ENCODE measurements at regions not wholly inside any gene's neighbourhood (a gene's known extent, or its start where the extent isn't known, plus 50 kb on each side); places are given as distances from the start of the nearest gene placed in this dataset.
A peak's percentile ranks its signal among the peaks of the same experiment; 100 is the strongest.

- ATAC-seq (peak; percentile 77), DNase-seq (ENCODE audit: low spot score) (peak; percentile 60)
- H3K4me1 Mint-ChIP-seq = peaks cover 51% of the 10 kb centered on the region
- H2AFZ ChIP-seq = peak overlapping the region; percentile 56; the same call in 1 of the 2 replicates
- H3K27me3 ChIP-seq (ENCODE audit: insufficient read depth) = peaks cover 28% of the 10 kb centered on the region
- H3K4me3 ChIP-seq = 0 out of 2 replicates have a peak overlapping the region, but pooled peaks have one; percentile 48
- no peak overlapping the region for H3K27ac ChIP-seq (ENCODE audit: low read depth)
- H3K79me2 ChIP-seq (replicated peaks; ENCODE audit: insufficient read depth) = no peaks in the 10 kb centered on the region
- no peak overlapping the region for H3K4me3 Mint-ChIP-seq
- peaks cover 14% of the 10 kb centered on the region for H3K27me3 Mint-ChIP-seq (ENCODE audit: insufficient read depth, low read depth, poor library complexity)
- no peaks in the 10 kb centered on the region for H3K9me3 Mint-ChIP-seq
- peak overlapping the region; percentile 78; the same call in 1 of the 2 replicates for H3K4me2 ChIP-seq
- peaks cover 9% of the 10 kb centered on the region; the same call in 1 of the 2 replicates for H3K9me2 ChIP-seq (ENCODE audit: insufficient read depth)
- H4K20me1 ChIP-seq (replicated peaks; ENCODE audit: insufficient read depth) = no peaks in the 10 kb centered on the region
- no peak overlapping the region for H3K27ac Mint-ChIP-seq
- no peaks in the 10 kb centered on the region for H3K36me3 ChIP-seq (ENCODE audit: insufficient read depth)
- H3K4me1 ChIP-seq (ENCODE audit: insufficient read depth) = peaks cover 64% of the 10 kb centered on the region
- TF ChIP-seq, protein P1, sequence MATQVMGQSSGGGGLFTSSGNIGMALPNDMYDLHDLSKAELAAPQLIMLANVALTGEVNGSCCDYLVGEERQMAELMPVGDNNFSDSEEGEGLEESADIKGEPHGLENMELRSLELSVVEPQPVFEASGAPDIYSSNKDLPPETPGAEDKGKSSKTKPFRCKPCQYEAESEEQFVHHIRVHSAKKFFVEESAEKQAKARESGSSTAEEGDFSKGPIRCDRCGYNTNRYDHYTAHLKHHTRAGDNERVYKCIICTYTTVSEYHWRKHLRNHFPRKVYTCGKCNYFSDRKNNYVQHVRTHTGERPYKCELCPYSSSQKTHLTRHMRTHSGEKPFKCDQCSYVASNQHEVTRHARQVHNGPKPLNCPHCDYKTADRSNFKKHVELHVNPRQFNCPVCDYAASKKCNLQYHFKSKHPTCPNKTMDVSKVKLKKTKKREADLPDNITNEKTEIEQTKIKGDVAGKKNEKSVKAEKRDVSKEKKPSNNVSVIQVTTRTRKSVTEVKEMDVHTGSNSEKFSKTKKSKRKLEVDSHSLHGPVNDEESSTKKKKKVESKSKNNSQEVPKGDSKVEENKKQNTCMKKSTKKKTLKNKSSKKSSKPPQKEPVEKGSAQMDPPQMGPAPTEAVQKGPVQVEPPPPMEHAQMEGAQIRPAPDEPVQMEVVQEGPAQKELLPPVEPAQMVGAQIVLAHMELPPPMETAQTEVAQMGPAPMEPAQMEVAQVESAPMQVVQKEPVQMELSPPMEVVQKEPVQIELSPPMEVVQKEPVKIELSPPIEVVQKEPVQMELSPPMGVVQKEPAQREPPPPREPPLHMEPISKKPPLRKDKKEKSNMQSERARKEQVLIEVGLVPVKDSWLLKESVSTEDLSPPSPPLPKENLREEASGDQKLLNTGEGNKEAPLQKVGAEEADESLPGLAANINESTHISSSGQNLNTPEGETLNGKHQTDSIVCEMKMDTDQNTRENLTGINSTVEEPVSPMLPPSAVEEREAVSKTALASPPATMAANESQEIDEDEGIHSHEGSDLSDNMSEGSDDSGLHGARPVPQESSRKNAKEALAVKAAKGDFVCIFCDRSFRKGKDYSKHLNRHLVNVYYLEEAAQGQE (IDR thresholded peaks at IDR 0.05; ENCODE audit: unreplicated experiment) = no peak
- TF ChIP-seq JUNB (IDR thresholded peaks at IDR 0.05; ENCODE audit: unreplicated experiment) (no peak), EZH2 (IDR thresholded peaks at IDR 0.05; ENCODE audit: low read depth, unreplicated experiment) (no peak), ZNF114 (CRISPR knock-in tag; IDR thresholded peaks at IDR 0.05) (no peak), ZNF331 (CRISPR knock-in tag; IDR thresholded peaks at IDR 0.05; ENCODE audit: low read depth) (no peak), ZNF462 (CRISPR knock-in tag; IDR thresholded peaks at IDR 0.05) (no peak)
- TF ChIP-seq, protein P2, sequence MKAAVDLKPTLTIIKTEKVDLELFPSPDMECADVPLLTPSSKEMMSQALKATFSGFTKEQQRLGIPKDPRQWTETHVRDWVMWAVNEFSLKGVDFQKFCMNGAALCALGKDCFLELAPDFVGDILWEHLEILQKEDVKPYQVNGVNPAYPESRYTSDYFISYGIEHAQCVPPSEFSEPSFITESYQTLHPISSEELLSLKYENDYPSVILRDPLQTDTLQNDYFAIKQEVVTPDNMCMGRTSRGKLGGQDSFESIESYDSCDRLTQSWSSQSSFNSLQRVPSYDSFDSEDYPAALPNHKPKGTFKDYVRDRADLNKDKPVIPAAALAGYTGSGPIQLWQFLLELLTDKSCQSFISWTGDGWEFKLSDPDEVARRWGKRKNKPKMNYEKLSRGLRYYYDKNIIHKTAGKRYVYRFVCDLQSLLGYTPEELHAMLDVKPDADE (IDR thresholded peaks at IDR 0.05) = no peak
- H3F3A ChIP-seq (replicated peaks; ENCODE audit: low read depth) = peaks cover 12% of the 10 kb centered on the region; the same call in 1 of the 2 replicates
- no peaks in the 10 kb centered on the region for H3K36me3 Mint-ChIP-seq (ENCODE audit: low read depth)
Observed at GRCh38 chr3:193943200-193943599, 192.7 kb upstream of the HES1 start.
